Endothelial cell (in vitro differentiated cells): ENCODE measurements at regions not wholly inside any gene's neighbourhood (a gene's known extent, or its start where the extent isn't known, plus 50 kb on each side); places are given as distances from the start of the nearest gene placed in this dataset.

Experiments used
- DNase-seq: peaks from one replicate; pipeline ENCODE4 v3.0.0; 2021; ENCODE audit warnings: low spot score
- H3K27ac Mint-ChIP-seq: one replicate; pipeline ENCODE4 v1.8.0; 2021; ENCODE audit warnings: mixed read lengths, inconsistent platforms; ENCODE audit not compliant: unreplicated experiment
- H3K27me3 Mint-ChIP-seq: one replicate; pipeline ENCODE4 v1.8.0; 2021; ENCODE audit warnings: mild to moderate bottlenecking, moderate library complexity, mixed read lengths, inconsistent platforms; ENCODE audit not compliant: unreplicated experiment
- H3K36me3 Mint-ChIP-seq: one replicate; pipeline ENCODE4 v1.8.0; 2021; ENCODE audit warnings: mild to moderate bottlenecking, low read depth, mixed read lengths, inconsistent platforms; ENCODE audit not compliant: unreplicated experiment
- H3K4me1 Mint-ChIP-seq: one replicate; pipeline ENCODE4 v1.8.0; 2021; ENCODE audit warnings: mild to moderate bottlenecking, mixed read lengths, inconsistent platforms; ENCODE audit not compliant: unreplicated experiment
- H3K4me3 Mint-ChIP-seq: one replicate; pipeline ENCODE4 v1.8.0; 2021; ENCODE audit warnings: mild to moderate bottlenecking, mixed read lengths, inconsistent platforms; ENCODE audit not compliant: unreplicated experiment
- H3K9me3 Mint-ChIP-seq: one replicate; pipeline ENCODE4 v1.8.0; 2021; ENCODE audit warnings: mixed read lengths, inconsistent platforms; ENCODE audit not compliant: unreplicated experiment
- TF ChIP-seq, protein P1 (sequence below): fragments of 200-600 bp; sonication (generic); IDR thresholded peaks from one replicate; pipeline ENCODE4 v1.5.0; 2021; ENCODE audit warnings: antibody characterized with exemption; ENCODE audit not compliant: unreplicated experiment

DNA sequence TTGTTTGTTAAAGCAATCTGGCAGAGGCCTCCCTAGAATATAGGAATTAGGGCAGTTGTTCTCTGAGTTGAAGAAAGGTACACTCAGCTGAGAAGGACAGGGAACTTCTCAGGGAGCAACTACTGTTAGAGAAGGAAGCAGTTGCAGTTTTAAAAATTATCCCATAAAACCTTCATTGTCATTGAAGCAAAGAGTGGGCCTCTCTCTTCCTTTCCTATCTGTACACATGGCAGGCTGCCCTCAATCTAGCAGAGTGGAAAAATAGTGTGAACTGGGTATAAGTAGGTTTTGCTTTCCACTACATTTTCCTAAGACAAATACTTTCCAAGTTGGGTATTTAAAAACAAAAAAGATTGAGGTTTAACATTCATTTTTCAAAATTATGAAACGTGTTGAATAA is 236.7 kb upstream of the KLF14 start:
- TF ChIP-seq, protein P1, sequence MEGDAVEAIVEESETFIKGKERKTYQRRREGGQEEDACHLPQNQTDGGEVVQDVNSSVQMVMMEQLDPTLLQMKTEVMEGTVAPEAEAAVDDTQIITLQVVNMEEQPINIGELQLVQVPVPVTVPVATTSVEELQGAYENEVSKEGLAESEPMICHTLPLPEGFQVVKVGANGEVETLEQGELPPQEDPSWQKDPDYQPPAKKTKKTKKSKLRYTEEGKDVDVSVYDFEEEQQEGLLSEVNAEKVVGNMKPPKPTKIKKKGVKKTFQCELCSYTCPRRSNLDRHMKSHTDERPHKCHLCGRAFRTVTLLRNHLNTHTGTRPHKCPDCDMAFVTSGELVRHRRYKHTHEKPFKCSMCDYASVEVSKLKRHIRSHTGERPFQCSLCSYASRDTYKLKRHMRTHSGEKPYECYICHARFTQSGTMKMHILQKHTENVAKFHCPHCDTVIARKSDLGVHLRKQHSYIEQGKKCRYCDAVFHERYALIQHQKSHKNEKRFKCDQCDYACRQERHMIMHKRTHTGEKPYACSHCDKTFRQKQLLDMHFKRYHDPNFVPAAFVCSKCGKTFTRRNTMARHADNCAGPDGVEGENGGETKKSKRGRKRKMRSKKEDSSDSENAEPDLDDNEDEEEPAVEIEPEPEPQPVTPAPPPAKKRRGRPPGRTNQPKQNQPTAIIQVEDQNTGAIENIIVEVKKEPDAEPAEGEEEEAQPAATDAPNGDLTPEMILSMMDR = no peak
- Mint-ChIP-seq H3K9me3 (no peaks in the 10 kb centered on the region), H3K4me1 (peaks cover 5% of the 10 kb centered on the region), H3K4me3 (no peak overlapping the region), H3K36me3 (peaks cover 18% of the 10 kb centered on the region), H3K27ac (no peak overlapping the region), H3K27me3 (peaks cover 5% of the 10 kb centered on the region)
- DNase-seq = no peak

DNA sequence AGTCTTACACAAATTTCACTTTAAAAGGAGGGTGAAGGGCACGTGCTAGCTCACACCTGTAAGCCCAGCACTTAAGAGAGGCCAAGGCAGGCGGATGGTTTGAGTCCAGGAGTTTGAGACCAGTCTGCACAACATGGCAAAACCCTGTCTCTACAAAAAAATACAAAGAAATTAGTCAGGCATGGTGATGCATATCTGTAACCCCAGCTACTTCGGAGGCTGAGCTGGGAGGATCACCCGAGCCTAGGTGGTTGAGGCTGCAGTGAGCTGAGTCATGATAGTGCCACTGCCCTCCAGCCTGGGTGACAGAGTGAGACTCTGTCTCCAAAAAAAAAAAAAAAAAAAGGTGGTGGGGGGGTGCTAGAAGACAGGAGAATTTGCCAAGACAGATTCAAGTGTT is 237.3 kb upstream of the KLF14 start:
- peaks cover 5% of the 10 kb centered on the region for H3K4me1 Mint-ChIP-seq
- no peak overlapping the region for H3K27ac Mint-ChIP-seq
- no peaks in the 10 kb centered on the region for H3K9me3 Mint-ChIP-seq
- peaks cover 6% of the 10 kb centered on the region for H3K27me3 Mint-ChIP-seq
- peaks cover 20% of the 10 kb centered on the region for H3K36me3 Mint-ChIP-seq
- TF ChIP-seq, protein P1 = no peak
- H3K4me3 Mint-ChIP-seq = no peak overlapping the region
- no peak for DNase-seq

DNA sequence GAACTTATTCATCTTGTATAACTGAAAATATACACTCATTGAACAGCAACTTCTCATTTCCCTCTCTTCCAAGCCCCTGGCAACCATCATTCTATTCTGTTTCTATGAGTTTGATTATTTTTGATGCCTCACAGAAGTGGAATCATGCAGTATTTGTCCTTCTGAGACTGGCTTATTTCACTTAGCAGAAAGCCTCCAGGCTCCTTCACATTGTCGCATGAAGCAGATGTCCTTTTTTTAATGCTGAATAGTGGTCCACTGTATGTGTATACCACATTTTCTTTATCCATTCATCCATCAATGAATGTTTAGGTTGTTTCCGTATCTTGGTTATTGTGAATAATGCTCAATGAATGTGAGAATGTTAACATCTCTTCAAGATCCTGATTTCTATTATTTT is 238.2 kb upstream of the KLF14 start:
- H3K9me3 Mint-ChIP-seq = no peaks in the 10 kb centered on the region
- DNase-seq = no peak
- H3K36me3 Mint-ChIP-seq = peaks cover 20% of the 10 kb centered on the region
- H3K4me1 Mint-ChIP-seq = peaks cover 5% of the 10 kb centered on the region
- H3K4me3 Mint-ChIP-seq = no peak overlapping the region
- peaks cover 6% of the 10 kb centered on the region for H3K27me3 Mint-ChIP-seq
- no peak overlapping the region for H3K27ac Mint-ChIP-seq
- TF ChIP-seq, protein P1 = no peak

DNA sequence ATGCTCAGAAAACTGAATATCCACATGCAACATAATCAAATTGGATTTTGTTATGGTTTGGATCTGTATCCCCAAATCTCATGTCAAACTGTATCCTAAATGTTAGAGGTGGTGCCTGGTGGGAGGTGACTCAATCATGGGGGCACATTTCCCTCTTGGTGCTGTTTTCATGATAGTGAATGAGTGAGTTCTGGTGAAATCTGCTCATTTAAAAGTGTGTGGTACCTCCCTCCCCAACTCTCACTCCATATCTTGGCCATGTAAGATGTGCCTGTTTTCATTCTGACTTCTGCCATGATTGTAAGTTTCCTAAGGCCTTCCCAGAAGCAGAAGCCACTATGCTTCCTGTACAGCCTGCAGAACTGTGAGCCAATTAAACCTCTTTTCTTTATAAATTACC is 239.6 kb upstream of the KLF14 start:
- Mint-ChIP-seq H3K4me1 (peaks cover 5% of the 10 kb centered on the region), H3K27ac (no peak overlapping the region), H3K27me3 (peaks cover 5% of the 10 kb centered on the region), H3K36me3 (peaks cover 20% of the 10 kb centered on the region), H3K4me3 (no peak overlapping the region), H3K9me3 (no peaks in the 10 kb centered on the region)
- TF ChIP-seq, protein P1 = no peak
- no peak for DNase-seq

DNA sequence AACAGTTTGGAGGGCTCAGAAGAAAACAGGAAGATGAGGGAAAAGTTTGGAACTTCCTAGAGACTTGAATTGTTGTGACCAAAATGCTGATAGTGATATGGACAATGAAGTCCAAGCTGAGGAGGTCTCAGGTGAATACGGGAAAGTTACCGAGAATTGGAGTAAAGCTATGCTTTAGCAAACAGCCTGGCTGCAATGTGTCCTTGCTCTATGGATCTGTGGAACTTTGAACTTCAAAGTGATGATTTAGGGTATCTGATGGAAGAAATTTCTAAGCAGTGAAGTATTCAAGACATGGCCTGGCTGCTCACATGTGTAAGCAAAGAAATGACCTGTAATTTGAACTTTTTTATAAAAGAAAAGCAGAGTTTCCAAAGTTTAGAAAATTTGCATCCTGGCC is 240.2 kb upstream of the KLF14 start:
- H3K4me1 Mint-ChIP-seq = peaks cover 5% of the 10 kb centered on the region
- H3K4me3 Mint-ChIP-seq = no peak overlapping the region
- peaks cover 5% of the 10 kb centered on the region for H3K27me3 Mint-ChIP-seq
- H3K9me3 Mint-ChIP-seq = no peaks in the 10 kb centered on the region
- peaks cover 20% of the 10 kb centered on the region for H3K36me3 Mint-ChIP-seq
- H3K27ac Mint-ChIP-seq = no peak overlapping the region
- TF ChIP-seq, protein P1 = no peak
- no peak for DNase-seq
